Brain microvascular endothelial cell (primary cell): ENCODE measurements at regions not wholly inside any gene's neighbourhood (a gene's known extent, or its start where the extent isn't known, plus 50 kb on each side); places are given as distances from the start of the nearest gene placed in this dataset.
"Not testable (repeated sequence)": the region's sequence is repeated elsewhere in the genome, so short reads cannot be mapped to it uniquely, and the experiment has no call there.

ENCODE experiments used
- DNase-seq: peaks from one replicate; pipeline ENCODE4 v3.0.0-alpha.2; 2020
- H3K27ac ChIP-seq: fragments of 250-450 bp; sonication (Bioruptor Pico); 2 replicates; pipeline ENCODE4 v1.5.1; 2020; ENCODE audit warnings: mild to moderate bottlenecking, moderate library complexity
- H3K27me3 ChIP-seq: fragments of 250-450 bp; sonication (Bioruptor Pico); replicated peaks from 2 replicates; pipeline ENCODE4 v1.5.1; 2020; ENCODE audit warnings: mild to moderate bottlenecking
- H3K36me3 ChIP-seq: fragments of 250-450 bp; sonication (Bioruptor Pico); replicated peaks from 2 replicates; pipeline ENCODE4 v1.5.1; 2020; ENCODE audit warnings: mild to moderate bottlenecking
- H3K4me3 ChIP-seq: 2 replicates; pipeline ENCODE4 v1.5.1; 2011; ENCODE audit warnings: low read depth, mild to moderate bottlenecking, control low read depth, low read length, moderate library complexity
- CTCF ChIP-seq: IDR thresholded peaks from 2 replicates; pipeline ENCODE4 v1.5.1; 2011; ENCODE audit warnings: low read depth, mild to moderate bottlenecking, moderate library complexity, low read length, control low read depth, inconsistent platforms; ENCODE audit errors: missing control alignments
- in situ Hi-C: cut with HindIII; loops from 2 replicates; pipeline ENCODE4 v1.10.0; 2017; ENCODE audit warnings: low sequenced_read_pairs, low pct_ligation_motif_present

GRCh38 chr6:103812970-103813369 is 1046.7 kb downstream of the HACE1 start:
- Histone ChIP-seq H3K27ac (no peak overlapping the region), H3K4me3 (no peak overlapping the region), H3K36me3 (no peaks in the 10 kb centered on the region), H3K27me3 (no peaks in the 10 kb centered on the region)
- DNase-seq: no peak
- in situ Hi-C loops: no loop called here
- no peak for TF ChIP-seq CTCF

- DNase-seq, H3K4me3 ChIP-seq, H3K27ac ChIP-seq, H3K36me3 ChIP-seq, H3K27me3 ChIP-seq, in situ Hi-C loops: not testable (repeated sequence)
Measured at GRCh38 chr6:103801901-103802479, 1057.7 kb downstream of the HACE1 start.

GRCh38 chr6:103799971-103800670 is 1059.6 kb downstream of the HACE1 start:
- no peaks in the 10 kb centered on the region for H3K27me3 ChIP-seq
- H3K27ac ChIP-seq: no peak overlapping the region
- no peak for TF ChIP-seq CTCF
- no peak overlapping the region for H3K4me3 ChIP-seq
- H3K36me3 ChIP-seq: no peaks in the 10 kb centered on the region
- DNase-seq: no peak
- in situ Hi-C loops: no loop called here

GRCh38 chr6:103798166-103798565 is 1061.6 kb downstream of the HACE1 start:
- Histone ChIP-seq H3K27me3 (no peaks in the 10 kb centered on the region), H3K4me3 (no peak overlapping the region), H3K36me3 (no peaks in the 10 kb centered on the region), H3K27ac (no peak overlapping the region)
- in situ Hi-C loops: no loop called here
- no peak for TF ChIP-seq CTCF
- no peak for DNase-seq

GRCh38 chr6:103797738-103798137 is 1062.0 kb downstream of the HACE1 start:
- no peak overlapping the region for H3K4me3 ChIP-seq
- H3K36me3 ChIP-seq: no peaks in the 10 kb centered on the region
- no peak for DNase-seq
- in situ Hi-C loops: no loop called here
- H3K27ac ChIP-seq: no peak overlapping the region
- H3K27me3 ChIP-seq: no peaks in the 10 kb centered on the region
- no peak for TF ChIP-seq CTCF

- in situ Hi-C loops: no loop called here
- H3K36me3 ChIP-seq: no peaks in the 10 kb centered on the region
- no peak overlapping the region for H3K4me3 ChIP-seq
- H3K27me3 ChIP-seq: no peaks in the 10 kb centered on the region
- no peak overlapping the region for H3K27ac ChIP-seq
- no peak for DNase-seq
- no peak for TF ChIP-seq CTCF
Measured at GRCh38 chr6:103791458-103791857, 1068.3 kb downstream of the HACE1 start.
